ENCODE measurements at regions not wholly inside any gene's neighbourhood (a gene's known extent, or its start where the extent isn't known, plus 50 kb on each side); places are given as distances from the start of the nearest gene placed in this dataset.

GRCh38 chr10:36109399-36110023, 467.4 kb upstream of the FZD8 start:
- Mint-ChIP-seq H3K27ac (ENCODE audit: unreplicated experiment) (no peak overlapping the region), H3K4me3 (no peak overlapping the region), H3K9me3 (no peaks in the 10 kb centered on the region), H3K36me3 (ENCODE audit: low read depth) (no peaks in the 10 kb centered on the region), H3K4me1 (no peaks in the 10 kb centered on the region), H3K27me3 (ENCODE audit: low read depth) (no peaks in the 10 kb centered on the region)
- TF ChIP-seq CTCF (conservative IDR thresholded peaks at IDR 0.05), result no peak
- no peak for DNase-seq (ENCODE audit: low read depth, low spot score)

GRCh38 chr10:36097696-36098095, 455.6 kb upstream of the FZD8 start:
- no peak for TF ChIP-seq CTCF (conservative IDR thresholded peaks at IDR 0.05)
- Mint-ChIP-seq H3K9me3 (peaks cover 13% of the 10 kb centered on the region), H3K27ac (ENCODE audit: unreplicated experiment) (no peak overlapping the region), H3K4me3 (no peak overlapping the region), H3K4me1 (no peaks in the 10 kb centered on the region), H3K27me3 (ENCODE audit: low read depth) (peaks cover 6% of the 10 kb centered on the region), H3K36me3 (ENCODE audit: low read depth) (peaks cover 4% of the 10 kb centered on the region)
- DNase-seq (ENCODE audit: low read depth, low spot score), result no peak

- Mint-ChIP-seq H3K9me3 (peaks cover 7% of the 10 kb centered on the region), H3K27me3 (ENCODE audit: low read depth) (no peaks in the 10 kb centered on the region), H3K27ac (ENCODE audit: unreplicated experiment) (no peak overlapping the region), H3K4me3 (no peak overlapping the region), H3K36me3 (ENCODE audit: low read depth) (no peaks in the 10 kb centered on the region), H3K4me1 (no peaks in the 10 kb centered on the region)
- no peak for DNase-seq (ENCODE audit: low read depth, low spot score)
- no peak for TF ChIP-seq CTCF (conservative IDR thresholded peaks at IDR 0.05)
Observed at GRCh38 chr10:36096576-36096975, 454.5 kb upstream of the FZD8 start.

GRCh38 chr10:36094096-36094495, 452.0 kb upstream of the FZD8 start:
- H3K36me3 Mint-ChIP-seq (ENCODE audit: low read depth), result no peaks in the 10 kb centered on the region
- no peaks in the 10 kb centered on the region for H3K4me1 Mint-ChIP-seq
- DNase-seq (ENCODE audit: low read depth, low spot score), result no peak
- H3K27ac Mint-ChIP-seq (ENCODE audit: unreplicated experiment), result no peak overlapping the region
- no peak overlapping the region for H3K4me3 Mint-ChIP-seq
- TF ChIP-seq CTCF (conservative IDR thresholded peaks at IDR 0.05), result no peak
- H3K9me3 Mint-ChIP-seq, result peaks cover 4% of the 10 kb centered on the region
- H3K27me3 Mint-ChIP-seq (ENCODE audit: low read depth), result no peaks in the 10 kb centered on the region

- no peaks in the 10 kb centered on the region for H3K27me3 Mint-ChIP-seq (ENCODE audit: low read depth)
- peaks cover 3% of the 10 kb centered on the region for H3K9me3 Mint-ChIP-seq
- no peak overlapping the region for H3K4me3 Mint-ChIP-seq
- no peaks in the 10 kb centered on the region for H3K36me3 Mint-ChIP-seq (ENCODE audit: low read depth)
- H3K4me1 Mint-ChIP-seq, result no peaks in the 10 kb centered on the region
- TF ChIP-seq CTCF (conservative IDR thresholded peaks at IDR 0.05), result no peak
- no peak for DNase-seq (ENCODE audit: low read depth, low spot score)
- no peak overlapping the region for H3K27ac Mint-ChIP-seq (ENCODE audit: unreplicated experiment)
Observed at GRCh38 chr10:36092116-36092515, 450.0 kb upstream of the FZD8 start.

Data from neural crest cell (in vitro differentiated cells).